ENCODE measurements at regions not wholly inside any gene's neighbourhood (a gene's known extent, or its start where the extent isn't known, plus 50 kb on each side); places are given as distances from the start of the nearest gene placed in this dataset.

DNA sequence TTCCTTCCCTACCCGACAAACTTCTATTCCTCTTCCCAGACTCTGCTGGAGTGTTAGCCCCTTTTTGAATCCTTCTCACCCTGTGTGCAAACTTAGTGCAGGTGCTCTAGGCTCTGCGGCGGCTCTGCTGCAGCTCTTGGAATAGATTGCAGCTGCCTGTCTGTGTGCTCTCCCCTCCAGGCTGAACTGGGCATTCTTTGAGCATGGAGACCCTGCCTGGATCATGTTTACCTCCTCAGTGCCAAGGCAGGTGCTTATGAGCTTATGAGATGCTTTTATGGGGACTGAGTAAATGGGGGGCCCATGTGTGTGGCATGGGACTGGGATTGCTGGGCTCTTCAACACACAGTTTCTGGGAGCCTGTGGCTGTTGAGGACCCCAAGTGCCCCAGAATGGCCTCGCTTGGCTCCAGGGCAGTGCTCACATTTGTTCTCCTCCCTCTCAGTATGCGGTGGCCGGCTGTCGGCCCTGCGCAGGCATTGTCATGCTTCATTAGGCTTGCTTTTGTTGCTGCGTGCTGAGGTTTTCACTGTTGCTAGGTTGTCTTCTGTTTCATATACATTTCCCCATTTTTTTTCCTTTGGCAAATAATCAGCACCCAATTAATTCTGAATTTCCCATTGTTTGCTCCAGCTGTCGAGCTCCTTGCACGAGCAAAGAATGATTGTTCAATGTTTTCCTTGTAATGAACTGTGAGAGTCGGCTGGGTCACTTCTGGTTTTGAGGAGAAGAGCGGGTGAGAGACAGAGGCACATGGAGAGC is 185.5 kb upstream of the NLRP1 start:
- Histone ChIP-seq H3K4ac (ENCODE audit: low read depth, low read length) (no peak overlapping the region), H2BK120ac (ENCODE audit: low read depth, low read length) (no peak overlapping the region), H3K56ac (ENCODE audit: extremely low read depth, insufficient read depth, low read length) (no peak overlapping the region), H3K23ac (ENCODE audit: low read depth, low read length) (no peak overlapping the region), H4K5ac (ENCODE audit: low read depth, low read length) (no peak overlapping the region), H2BK15ac (ENCODE audit: low read depth, low read length) (no peak overlapping the region), H2BK20ac (ENCODE audit: low read depth, low read length) (no peak overlapping the region), H3K4me2 (ENCODE audit: low read depth, low read length) (no peak overlapping the region; the same call in 1 of the 2 replicates), H2AFZ (replicated peaks; ENCODE audit: low read length, poor library complexity) (no peak overlapping the region), H3K36me3 (ENCODE audit: control insufficient read depth, insufficient read depth, low read length) (no peaks in the 10 kb centered on the region), H4K91ac (ENCODE audit: insufficient read depth, low read depth, low read length) (no peak overlapping the region), H3K79me1 (ENCODE audit: low read depth in 1 of 2, low read length in 2 of 2) (no peaks in the 10 kb centered on the region), H3K9me3 (ENCODE audit: control insufficient read depth, insufficient read depth, low read length) (no peaks in the 10 kb centered on the region), H3K27ac (ENCODE audit: insufficient read depth, low read length) (no peak overlapping the region), H2AK9ac (replicated peaks; ENCODE audit: low read depth, low read length, poor library complexity) (no peak overlapping the region), H2AK5ac (ENCODE audit: low read depth, low read length) (no peak overlapping the region), H3K4me3 (ENCODE audit: insufficient read depth, low read depth, low read length) (no peak overlapping the region), H3K4me1 (ENCODE audit: control insufficient read depth, insufficient read depth, low read length) (no peaks in the 10 kb centered on the region), H3K14ac (replicated peaks; ENCODE audit: low read depth, low read length) (no peak overlapping the region), H3K9me1 (ENCODE audit: insufficient read depth, low read length) (no peaks in the 10 kb centered on the region), H3K9ac (ENCODE audit: low read depth, low read length) (no peak overlapping the region), H2BK5ac (ENCODE audit: low read depth, low read length, poor library complexity, severe bottlenecking) (no peak overlapping the region), H3K18ac (ENCODE audit: low read depth, low read length) (no peak overlapping the region), H3K27me3 (ENCODE audit: control insufficient read depth, insufficient read depth, low read length) (peaks cover 20% of the 10 kb centered on the region), H4K8ac (ENCODE audit: low read depth in 2 of 2, low read length in 2 of 2) (no peak overlapping the region), H4K20me1 (ENCODE audit: insufficient read depth, low read length) (no peaks in the 10 kb centered on the region)
- in situ Hi-C loops (cut with MboI; ENCODE audit: low sequenced_read_pairs) (no loop called here), dilution Hi-C loops (cut with HindIII; ENCODE audit: low sequenced_read_pairs, unreplicated experiment) (no loop called here), intact Hi-C loops (cut with micrococcal nuclease) (no loop called here)
- DNase-seq (no peak), ATAC-seq (ENCODE audit: low read depth) (no peak)
- ChIA-PET POLR2A (ENCODE audit: unreplicated experiment) (interaction anchor here (0.6 kb wide), 1 partner anchor 100 kb away, joined by 3 read pairs; no protein-coding TSS in a partner anchor), CTCF (no interaction called here)
- 47% methylated on average over 5 of the region's 13 CpGs; no CpG with 5 or more reads in 1 of the 2 experiments for WGBS, 2 experiments (ENCODE audit: extremely low coverage in 2 of 2, insufficient read length in 1 of 2)
- TF ChIP-seq FOS (IDR thresholded peaks at IDR 0.05; ENCODE audit: low read depth, low read length) = no peak
- no peak for TF ChIP-seq BHLHE40 (IDR thresholded peaks at IDR 0.05; ENCODE audit: low read depth, low read length)
- no peak for TF ChIP-seq CHD1 (IDR thresholded peaks at IDR 0.05; ENCODE audit: low read depth, low read length)
- no peak for TF ChIP-seq MAZ (IDR thresholded peaks at IDR 0.05; ENCODE audit: borderline replicate concordance, low read depth, low read length)
- no peak for TF ChIP-seq POLR2A (IDR thresholded peaks at IDR 0.05; ENCODE audit: low read depth, low read length)
- TF ChIP-seq, protein P1, sequence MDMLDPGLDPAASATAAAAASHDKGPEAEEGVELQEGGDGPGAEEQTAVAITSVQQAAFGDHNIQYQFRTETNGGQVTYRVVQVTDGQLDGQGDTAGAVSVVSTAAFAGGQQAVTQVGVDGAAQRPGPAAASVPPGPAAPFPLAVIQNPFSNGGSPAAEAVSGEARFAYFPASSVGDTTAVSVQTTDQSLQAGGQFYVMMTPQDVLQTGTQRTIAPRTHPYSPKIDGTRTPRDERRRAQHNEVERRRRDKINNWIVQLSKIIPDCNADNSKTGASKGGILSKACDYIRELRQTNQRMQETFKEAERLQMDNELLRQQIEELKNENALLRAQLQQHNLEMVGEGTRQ (IDR thresholded peaks at IDR 0.05; ENCODE audit: low read depth, low read length) = no peak
- no peak for TF ChIP-seq NFE2L2 (IDR thresholded peaks at IDR 0.05; ENCODE audit: low read depth, low read length)
- no peak for TF ChIP-seq RFX5 (IDR thresholded peaks at IDR 0.05; ENCODE audit: low read depth, low read length)
- TF ChIP-seq, protein P2, sequence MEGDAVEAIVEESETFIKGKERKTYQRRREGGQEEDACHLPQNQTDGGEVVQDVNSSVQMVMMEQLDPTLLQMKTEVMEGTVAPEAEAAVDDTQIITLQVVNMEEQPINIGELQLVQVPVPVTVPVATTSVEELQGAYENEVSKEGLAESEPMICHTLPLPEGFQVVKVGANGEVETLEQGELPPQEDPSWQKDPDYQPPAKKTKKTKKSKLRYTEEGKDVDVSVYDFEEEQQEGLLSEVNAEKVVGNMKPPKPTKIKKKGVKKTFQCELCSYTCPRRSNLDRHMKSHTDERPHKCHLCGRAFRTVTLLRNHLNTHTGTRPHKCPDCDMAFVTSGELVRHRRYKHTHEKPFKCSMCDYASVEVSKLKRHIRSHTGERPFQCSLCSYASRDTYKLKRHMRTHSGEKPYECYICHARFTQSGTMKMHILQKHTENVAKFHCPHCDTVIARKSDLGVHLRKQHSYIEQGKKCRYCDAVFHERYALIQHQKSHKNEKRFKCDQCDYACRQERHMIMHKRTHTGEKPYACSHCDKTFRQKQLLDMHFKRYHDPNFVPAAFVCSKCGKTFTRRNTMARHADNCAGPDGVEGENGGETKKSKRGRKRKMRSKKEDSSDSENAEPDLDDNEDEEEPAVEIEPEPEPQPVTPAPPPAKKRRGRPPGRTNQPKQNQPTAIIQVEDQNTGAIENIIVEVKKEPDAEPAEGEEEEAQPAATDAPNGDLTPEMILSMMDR (conservative IDR thresholded peaks at IDR 0.05; ENCODE audit: low read depth, low read length) = no peak
- no peak for TF ChIP-seq RCOR1 (IDR thresholded peaks at IDR 0.05; ENCODE audit: insufficient replicate concordance, low read length)
- TF ChIP-seq RAD21 (IDR thresholded peaks at IDR 0.05; ENCODE audit: low read length) = no peak
- TF ChIP-seq MAFK (IDR thresholded peaks at IDR 0.05; ENCODE audit: low read depth, low read length) = no peak
- no TSS peak for BruUV-seq (replicated peaks)
